HL-60/S4 (cell line): ENCODE measurements at regions not wholly inside any gene's neighbourhood (a gene's known extent, or its start where the extent isn't known, plus 50 kb on each side); places are given as distances from the start of the nearest gene placed in this dataset.

Source experiments
- in situ Hi-C: fragments of 300-500 bp; cut with MboI; formaldehyde crosslinking; loops from 2 replicates; pipeline ENCODE4 v1.14.3; 2022; ENCODE audit warnings: low sequenced_read_pairs

DNA sequence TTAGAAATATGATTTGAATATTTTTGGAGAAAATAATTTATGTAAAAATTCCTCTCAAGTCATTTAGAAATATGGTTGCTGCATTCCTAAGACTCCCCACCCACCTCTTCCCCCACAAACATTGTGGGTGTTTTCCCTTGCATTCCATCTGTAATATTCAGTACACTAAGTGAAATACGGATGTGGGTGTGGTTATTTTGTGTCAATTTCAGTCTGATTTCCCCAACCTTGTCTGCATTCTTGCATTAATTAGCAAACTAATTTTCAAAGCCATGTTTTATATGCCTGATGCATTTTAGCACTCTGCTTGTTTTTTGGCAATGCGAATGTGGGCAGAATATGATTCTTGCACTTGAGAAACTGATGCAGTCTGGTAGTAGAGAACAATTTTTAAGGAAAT is 408.3 kb upstream of the RGMA start:
- in situ Hi-C loops, result no loop called here

DNA sequence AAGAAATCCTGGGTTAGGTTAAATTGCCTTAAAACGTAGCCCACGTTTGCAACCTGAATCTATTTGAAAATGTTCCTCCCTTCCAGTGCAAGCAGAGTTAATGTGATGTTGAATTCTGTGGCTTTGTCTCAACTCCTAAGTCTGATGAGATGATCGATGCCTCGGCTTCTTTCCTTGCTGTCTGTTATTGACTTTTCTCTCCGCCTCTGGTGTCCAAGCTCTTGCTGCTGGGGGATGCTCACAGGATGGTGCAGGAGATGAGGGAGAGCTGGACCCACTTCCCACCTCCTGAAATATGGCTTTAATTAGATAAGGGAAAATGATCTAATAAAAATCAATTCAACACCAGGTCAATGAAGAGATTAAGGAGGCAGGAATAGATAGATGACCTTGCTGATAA is 407.9 kb upstream of the RGMA start:
- in situ Hi-C loops, result no loop called here

DNA sequence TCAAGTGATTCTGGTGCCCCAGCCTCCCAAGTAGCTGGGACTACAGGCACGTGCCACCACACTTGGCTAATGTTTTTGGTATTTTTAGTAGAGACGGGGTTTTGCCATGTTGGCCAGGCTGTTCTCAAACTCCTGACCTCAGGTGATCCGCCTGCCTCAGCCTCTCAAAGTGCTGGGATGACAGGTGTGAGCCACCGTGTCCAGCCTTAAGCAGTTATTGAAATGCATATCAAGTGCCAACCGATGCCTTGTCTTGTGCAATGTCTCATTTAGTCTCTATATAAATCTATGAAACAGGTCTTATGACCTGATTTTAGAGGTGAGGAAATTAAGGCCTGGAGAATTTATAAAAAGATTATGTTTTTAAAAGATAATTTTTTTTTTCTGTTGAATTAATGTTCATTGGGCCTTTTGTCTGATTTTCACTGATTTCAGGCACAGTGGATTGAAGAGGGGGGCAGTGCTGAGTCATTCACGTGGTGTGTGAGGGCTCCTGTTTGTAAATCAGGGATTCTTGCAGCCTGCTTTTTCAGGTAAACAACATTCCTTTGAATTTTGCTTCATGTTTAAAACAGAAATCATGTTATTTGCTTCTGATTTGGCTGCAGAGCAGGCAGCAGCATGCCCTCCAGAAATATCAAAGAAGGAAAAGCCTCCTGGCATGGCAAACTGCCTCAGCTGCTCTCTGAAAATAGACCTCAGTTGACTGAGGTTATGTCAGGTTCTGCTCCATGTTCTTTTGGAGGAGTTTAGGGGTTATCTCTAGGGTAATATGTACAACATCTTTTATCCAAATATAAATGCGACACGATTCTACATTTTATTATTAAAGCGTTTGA is 407.0 kb upstream of the RGMA start:
- in situ Hi-C loops, result no loop called here

DNA sequence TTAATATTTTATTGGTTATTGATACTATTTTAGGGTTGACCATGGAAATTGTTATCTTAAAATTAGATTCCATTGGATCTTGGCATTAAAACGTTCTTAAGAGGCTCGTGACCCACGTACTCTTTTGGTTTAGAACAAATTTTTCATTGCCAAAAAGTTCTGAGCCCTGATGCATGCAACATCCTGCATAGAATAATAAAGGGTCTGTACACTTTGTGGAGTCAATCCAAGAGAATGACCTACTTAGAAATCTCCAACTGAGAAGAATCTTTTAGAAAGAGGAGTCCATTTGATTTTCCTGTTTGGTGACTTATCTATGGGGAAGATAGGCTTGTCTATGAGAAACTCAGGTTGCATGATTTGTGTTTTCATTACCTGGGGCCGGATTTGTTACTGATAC is 404.2 kb upstream of the RGMA start:
- in situ Hi-C loops, result no loop called here

DNA sequence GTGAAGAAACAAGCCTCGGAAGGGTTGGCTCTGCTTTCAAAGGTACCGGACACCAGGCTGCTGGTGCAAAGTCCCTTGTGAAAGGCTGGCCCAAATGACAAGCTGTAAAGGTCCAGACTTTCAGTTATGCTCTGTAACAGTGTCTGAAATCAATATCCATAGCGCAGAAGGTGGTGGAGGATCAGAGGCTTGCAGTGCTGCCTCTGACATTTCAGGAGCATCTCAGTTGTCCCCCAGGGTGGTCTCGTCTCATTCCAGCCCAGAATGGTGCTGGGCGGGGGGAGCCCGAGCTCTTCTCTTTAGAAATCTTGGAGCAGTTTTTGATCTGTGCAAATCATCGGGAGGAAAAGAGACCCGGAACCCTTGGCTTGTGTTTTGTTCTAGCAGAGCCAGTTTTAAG is 402.3 kb upstream of the RGMA start:
- in situ Hi-C loops, result no loop called here

DNA sequence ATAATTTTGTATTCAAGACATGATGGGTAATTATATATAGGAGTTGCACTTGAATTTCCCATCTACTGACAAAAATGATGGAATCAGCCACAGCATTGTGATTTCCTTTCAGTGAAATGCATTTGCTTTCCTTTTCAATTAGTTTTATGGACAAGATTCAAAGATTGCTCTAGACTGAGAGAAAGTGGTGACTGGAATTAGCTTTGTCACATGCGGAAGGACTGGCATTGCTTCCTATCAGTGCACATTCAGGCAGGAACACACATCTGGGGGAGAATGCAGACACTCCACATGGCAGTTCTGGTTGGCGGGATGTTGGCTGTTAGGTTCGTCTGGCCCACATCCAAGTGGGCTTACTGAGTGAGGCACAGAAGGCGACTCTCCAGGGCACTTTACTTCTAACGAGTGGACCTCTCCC is 399.3 kb upstream of the RGMA start:
- in situ Hi-C loops, result no loop called here

DNA sequence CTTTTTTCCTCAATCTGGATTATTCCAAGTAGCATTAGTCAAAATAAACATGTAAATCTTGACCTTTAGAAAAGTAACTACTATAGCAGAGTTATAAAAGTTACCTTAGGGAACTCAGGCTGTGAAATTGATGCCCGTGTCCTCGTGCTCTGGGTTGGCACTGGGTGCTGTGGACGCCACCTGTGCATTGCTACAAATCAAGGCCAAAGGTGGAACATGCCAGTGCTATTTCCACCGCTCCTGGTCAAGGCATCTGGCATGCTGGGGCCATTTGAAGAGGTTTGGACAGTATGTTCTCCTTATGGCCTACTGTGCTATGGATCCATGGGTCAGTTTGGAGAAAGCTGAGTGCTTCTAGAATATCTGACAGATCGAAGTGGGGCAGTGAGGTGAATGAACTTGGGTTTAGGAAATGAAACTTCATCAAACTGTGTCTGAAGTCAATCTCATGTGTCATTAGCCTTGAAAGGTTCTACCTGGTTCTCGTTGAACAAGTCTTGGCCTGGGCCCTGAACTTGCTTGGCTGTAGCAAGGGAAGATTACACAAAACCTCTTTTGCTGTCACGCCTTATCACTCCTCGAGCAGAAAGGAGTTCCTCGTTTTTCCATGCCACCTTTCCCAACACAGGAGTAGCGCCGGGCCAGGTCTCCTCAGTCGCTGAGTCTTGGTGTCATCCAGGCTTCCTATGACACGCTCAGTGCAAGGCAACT is 397.6 kb upstream of the RGMA start:
- in situ Hi-C loops, result no loop called here

DNA sequence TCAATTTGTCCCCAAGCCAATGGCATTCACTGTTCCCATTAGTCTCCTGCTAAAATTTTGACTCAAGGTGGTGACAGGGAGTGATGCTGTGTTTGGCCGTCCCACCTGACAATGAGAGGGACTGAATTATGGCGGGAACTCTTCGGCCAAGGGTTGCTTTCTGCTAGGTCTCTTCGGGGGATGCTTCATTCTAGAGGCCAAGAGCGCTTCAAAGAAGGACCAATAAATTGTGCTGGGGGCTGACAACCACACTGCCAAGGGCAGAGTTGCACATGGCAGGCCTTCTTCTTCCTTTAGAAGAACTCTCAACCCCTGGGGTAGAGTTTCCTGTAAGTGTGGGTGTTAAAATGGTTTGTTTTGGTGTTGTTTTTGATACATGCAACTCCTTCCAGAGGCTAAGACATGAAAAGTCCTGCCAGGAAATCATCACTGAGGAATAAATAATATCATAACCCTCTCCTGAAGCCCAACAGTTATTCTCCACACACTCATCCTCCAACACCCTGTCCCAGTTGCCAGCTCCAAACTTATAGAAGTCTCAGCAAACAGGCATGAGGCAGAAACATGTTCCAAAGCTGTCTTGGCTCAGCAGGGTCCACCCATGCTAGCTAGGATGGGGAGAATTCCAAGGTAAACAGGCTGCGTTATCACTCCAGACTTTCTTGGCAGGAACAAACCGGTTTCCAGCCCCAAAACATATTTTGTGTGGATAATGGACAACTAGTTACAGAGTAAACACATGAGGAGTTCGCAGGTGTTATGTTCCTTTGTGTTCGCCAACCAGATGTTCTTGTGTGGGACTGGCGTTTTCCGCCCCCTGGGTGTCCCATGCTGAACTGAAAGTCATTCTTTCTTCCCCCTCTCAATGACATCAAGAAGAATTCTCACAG is 396.7 kb upstream of the RGMA start:
- in situ Hi-C loops, result no loop called here

DNA sequence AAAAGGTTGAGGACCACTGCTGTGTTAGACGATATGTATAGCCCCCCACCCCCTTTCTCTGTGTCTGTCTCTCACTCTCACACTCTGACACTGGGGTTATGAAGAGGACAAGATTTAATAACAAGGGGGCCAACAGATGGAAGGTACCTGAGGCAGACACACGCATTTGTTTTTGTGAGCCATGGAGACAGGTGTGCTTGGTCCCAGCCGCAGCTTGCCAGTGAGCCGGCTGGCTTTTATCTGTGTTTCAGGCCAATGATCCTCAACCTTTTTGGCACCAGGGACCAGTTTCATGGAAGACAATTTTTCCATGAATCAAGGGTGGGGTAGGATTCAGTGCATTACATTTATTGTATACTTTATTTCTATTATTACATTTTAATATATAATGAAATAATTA is 394.9 kb upstream of the RGMA start:
- in situ Hi-C loops, result no loop called here

DNA sequence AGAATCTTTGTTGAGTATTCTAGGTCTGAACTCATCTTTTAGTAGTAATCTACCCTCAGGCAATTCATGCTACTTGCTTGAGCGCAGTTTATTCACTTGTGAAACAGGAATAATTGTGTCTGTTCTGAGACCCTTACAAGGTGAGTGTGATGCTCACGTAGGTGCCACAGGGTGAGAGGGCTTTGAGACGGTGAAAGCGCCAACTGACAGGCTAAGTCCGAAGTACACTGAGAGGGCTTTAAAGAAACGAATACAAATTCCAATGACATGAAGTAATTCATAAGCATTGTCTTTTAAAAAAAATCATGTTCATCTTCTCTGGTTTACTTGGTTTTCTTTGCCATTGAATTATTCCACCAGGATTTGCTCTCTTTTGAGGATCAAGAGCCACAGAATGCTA is 393.7 kb upstream of the RGMA start:
- in situ Hi-C loops, result no loop called here

DNA sequence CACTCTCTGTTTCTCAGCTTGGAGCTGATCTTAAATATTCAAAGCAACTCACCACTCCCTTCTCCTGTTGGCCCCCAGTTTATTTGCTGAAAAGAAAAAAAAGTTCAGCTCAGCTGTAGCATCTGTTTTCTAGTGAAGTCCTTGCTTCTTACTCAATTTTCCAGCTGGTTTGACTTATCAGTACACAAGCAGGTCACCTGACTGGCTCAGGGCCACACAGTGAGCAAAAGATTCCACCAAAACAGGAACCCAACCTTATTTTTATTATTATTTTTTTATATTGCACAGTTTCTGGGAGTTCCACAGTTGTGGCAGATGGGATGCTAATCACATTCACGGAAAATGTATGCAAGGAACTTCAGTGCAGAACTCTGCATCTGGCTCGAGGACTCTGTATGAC is 390.7 kb upstream of the RGMA start:
- in situ Hi-C loops, result no loop called here

DNA sequence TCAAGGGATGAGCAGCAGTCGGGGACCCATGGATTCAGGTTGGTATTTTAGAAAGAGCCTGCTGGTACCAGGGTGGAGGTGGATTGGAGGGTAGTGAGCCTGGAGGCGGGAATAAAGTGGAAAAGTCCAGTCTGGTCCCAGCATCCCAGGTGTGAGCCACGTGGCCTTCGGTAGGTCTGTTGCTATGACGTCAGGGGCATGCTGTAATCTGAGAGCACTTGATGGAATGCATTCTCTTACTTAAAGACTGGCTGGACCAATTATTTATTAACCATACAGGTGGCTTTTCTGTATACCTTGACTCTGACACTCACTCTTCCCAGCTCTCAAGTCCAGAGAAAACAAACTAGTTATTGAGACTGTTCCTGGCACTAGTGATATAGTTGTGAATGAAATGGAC is 389.9 kb upstream of the RGMA start:
- in situ Hi-C loops, result no loop called here

DNA sequence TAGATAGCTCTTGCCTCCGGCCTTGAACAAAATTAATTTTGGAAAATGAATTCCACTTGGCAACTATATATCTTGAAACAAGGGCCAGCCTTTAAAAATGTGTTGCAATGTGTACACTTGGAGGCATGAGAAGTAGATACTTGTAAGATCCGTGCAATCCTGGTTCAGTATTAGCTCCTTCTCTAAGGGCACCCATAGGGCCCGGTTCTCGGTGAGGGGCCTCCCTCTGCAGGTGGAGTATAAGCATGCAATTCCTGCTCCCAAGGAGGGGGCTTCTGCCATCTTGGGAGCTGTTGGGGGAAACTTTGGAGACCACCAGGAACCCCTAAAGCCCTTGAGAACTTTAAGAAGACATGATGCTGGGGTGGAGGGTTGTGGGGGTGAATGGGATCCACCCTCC is 388.7 kb upstream of the RGMA start:
- in situ Hi-C loops, result no loop called here

DNA sequence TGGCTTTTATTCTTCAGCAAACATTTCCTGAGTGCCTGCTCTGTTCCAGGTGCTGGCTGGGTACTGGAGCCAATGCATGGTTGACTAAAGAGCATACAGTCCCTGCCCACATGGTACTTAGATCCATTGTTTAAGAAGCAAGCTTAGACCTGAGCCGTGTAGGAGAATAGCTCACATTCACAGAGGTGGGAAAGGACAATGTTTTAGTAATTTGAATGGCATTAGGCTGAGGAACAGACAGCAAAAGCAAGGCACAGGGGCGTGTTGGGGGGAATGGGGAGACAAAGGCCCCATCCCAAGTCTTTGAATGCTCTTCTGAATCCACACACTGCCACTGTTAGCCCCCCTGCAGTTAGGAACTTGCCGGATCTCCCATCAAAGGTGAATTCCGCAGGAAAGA is 388.2 kb upstream of the RGMA start:
- in situ Hi-C loops, result no loop called here

DNA sequence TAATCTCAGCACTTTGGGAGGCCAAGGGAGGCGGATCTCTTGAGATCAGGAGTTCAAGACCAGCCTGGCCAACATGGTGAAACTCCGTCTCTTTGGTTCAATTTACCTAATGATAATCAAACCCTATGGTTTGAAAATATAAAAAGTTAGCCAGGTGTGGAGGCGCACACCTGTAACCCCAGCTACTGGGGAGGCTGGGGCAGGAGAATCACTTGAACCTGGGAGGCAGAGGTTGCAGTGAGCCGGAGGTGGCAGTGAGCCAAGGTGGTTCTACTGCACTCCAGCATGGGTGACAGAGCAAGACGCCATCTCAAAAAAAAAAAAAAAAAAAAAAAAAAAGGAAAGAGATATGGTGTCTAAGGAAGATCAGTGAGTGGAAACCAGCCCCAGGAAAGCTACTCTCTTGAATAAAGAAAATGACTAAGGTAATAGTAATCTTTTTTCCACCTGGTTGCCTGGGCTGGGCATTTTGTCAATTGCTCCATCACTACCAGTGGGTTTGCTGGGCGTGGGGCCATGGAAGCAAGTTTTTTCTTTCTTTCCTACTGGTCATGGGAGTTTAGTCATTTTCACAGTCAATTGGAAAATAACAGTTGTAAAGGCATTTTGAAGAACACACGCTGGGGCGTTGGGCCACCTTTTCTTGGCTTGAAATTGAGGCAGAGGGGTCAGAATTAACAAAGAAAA is 387.6 kb upstream of the RGMA start:
- in situ Hi-C loops, result no loop called here

DNA sequence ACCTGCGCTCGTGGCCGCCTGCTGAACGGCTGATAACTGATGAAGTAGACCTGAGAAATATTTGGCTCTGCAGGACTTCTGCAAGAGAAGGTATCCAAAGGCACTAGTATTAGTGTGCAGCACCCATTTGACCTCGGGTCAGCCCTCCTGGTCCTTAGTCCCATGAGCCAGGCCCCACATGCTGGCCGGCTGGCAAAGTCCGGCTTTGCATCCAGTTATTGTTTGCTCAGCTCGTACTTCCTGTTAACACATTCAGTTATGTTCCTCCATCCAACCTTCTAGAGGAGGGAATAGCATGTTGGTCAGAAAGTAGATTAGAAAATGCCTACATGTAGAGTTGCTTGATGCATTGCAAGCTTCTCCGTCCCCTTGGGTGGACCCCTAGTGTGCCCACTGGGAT is 385.7 kb upstream of the RGMA start:
- in situ Hi-C loops, result no loop called here

DNA sequence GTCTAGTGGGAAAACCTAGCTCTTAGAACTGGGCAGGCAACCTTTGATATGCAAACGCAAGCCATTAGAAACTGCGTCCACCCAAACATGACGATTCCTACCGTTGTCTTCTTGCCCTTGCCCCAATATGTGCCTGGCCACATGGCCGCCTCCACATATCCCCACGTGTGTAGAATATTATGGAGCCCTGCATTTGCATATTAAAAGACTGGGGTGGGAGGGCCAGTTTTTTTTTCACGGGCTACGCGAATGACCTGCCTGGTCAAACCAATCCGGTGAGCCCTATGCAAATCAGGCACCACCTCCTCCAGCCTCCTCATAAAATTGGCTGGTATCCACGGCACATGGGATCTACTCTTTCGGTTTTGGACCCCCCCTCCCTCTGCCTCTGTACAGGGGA is 381.0 kb upstream of the RGMA start:
- in situ Hi-C loops, result no loop called here

DNA sequence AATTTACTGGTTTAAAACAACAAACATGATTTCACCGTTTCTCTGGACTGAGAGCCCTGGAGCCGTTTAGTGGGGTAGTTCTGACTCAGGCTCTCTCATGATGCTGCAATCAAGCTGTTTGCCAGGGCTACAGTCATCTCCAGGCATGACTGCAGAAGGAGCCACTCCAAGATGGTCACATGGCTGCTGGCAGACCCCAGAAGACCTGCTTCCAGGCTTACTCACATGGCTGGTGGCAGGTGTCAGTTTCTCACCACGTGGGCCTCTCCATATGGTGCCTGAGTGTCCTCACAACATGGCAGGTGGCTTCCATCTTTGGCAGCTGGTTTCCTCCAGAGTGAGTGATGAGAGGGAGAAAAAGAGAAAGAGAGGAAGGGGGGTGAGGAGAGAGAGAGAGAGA is 378.3 kb upstream of the RGMA start:
- in situ Hi-C loops, result no loop called here

DNA sequence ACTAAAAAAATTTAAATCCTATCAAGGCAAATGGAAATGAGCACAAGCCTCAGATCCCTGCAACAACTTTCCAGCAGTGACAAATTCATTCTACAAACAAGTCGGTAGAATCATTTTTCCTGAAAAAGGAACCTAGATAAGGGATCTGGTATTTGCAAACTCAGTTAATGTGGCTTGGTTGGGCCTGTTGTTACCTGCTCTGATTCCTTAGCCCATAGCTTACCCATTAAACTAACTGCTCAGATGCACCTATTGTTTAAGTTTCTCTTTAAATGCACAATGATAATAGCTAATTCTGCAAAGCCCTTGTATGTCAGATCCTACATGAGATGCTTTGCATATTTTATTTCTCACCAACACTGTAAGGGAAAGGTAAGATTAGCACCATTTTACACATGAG is 377.4 kb upstream of the RGMA start:
- in situ Hi-C loops, result no loop called here

DNA sequence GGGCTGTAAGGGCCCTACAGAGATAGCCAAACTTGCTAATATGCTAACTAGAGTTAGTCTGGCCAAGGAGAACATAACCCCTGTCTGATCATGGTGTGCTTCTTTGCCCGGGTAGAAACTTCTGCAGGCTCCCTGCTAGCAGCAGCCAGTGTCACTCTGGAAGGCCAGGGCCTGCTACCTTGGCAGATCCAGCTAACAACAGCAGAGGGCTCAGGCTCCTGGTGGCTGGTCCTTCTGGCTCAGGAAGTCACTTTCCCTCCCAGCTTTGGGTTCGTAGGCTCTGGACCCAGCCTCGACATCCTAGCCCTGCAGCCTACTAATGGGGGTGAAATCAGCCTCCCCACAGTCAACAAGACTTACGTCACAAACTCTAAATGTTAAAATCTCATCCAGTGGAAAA is 373.7 kb upstream of the RGMA start:
- in situ Hi-C loops, result no loop called here

DNA sequence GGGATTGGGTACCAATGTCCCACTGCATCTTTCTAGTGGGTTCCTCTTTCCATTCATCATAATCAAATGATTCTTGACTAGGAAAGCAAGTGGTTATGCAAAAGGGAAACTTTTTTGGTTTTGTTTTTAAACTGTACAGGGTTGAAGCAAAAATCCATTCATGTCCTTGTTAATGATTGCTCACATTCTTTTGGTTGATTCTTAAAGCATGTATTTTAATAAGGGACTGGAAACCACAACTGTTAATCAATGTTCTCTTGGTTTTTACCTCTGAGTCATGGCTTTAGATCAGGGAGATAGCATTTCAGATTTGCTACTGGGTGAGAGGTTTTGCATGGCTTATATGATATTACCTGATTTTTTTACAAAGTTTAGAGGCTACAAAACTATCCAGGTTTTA is 371.7 kb upstream of the RGMA start:
- in situ Hi-C loops, result no loop called here
